ENCODE measurements at regions not wholly inside any gene's neighbourhood (a gene's known extent, or its start where the extent isn't known, plus 50 kb on each side); places are given as distances from the start of the nearest gene placed in this dataset.

DNA sequence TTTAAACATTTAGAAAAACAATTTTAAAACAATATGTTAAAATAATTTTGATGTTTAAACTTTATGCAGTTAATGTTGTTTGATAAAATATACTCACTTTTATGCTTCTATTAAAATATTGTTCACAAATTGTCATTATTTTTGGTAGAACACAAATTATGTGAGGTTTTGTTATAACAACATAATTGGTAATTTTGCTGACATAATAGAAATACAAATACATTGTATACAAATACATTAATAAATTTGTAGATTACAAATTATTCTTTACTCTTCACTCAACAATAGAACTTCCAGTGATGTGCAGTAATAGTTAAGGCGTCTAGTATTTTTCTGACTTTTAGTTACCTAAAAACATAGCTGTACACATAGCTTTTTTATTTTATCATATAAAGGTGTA, 1472.4 kb upstream of the ADGRL3 start:
- TF ChIP-seq CTCF (IDR thresholded peaks at IDR 0.05; ENCODE audit: insufficient read depth, low read depth, low read length, missing control alignments): no peak
- H3K4me3 ChIP-seq (ENCODE audit: low read length): no peak overlapping the region
- no peak for DNase-seq (ENCODE audit: low read depth)

- no peak for TF ChIP-seq CTCF (IDR thresholded peaks at IDR 0.05; ENCODE audit: insufficient read depth, low read depth, low read length, missing control alignments)
- H3K4me3 ChIP-seq (ENCODE audit: low read length): no peak overlapping the region
- DNase-seq (ENCODE audit: low read depth): no peak
Observed at GRCh38 chr4:59728496-59728895, 1471.6 kb upstream of the ADGRL3 start.

DNA sequence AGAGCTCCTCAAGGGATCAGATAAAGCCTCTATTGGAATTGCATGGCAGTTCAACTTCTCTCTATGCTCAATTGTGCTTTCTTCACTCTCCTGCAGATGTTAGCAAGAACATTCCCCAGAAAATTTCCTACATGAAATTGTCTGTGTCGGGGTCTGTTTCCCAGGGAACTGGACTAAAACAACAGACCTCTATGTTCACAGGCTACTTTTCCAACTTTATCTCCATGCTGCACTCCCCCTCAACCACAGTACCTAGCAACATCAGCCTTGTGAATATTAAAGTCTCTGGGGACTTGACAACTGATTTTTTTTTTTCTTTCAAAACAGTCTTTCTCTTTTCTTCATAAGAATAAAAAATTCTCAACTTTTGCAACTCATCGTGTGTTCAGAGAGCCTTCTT, 1470.8 kb upstream of the ADGRL3 start:
- no peak for TF ChIP-seq CTCF (IDR thresholded peaks at IDR 0.05; ENCODE audit: insufficient read depth, low read depth, low read length, missing control alignments)
- no peak for DNase-seq (ENCODE audit: low read depth)
- no peak overlapping the region for H3K4me3 ChIP-seq (ENCODE audit: low read length)

- no peak for TF ChIP-seq CTCF (IDR thresholded peaks at IDR 0.05; ENCODE audit: insufficient read depth, low read depth, low read length, missing control alignments)
- no peak overlapping the region for H3K4me3 ChIP-seq (ENCODE audit: low read length)
- DNase-seq (ENCODE audit: low read depth): no peak
Observed at GRCh38 chr4:59748433-59748832, 1451.7 kb upstream of the ADGRL3 start.

GRCh38 chr4:59759082-59759825, 1440.9 kb upstream of the ADGRL3 start:
- H3K4me3 ChIP-seq (ENCODE audit: low read length): no peak overlapping the region
- no peak for DNase-seq (ENCODE audit: low read depth)
- TF ChIP-seq CTCF (IDR thresholded peaks at IDR 0.05; ENCODE audit: insufficient read depth, low read depth, low read length, missing control alignments): no peak

DNA sequence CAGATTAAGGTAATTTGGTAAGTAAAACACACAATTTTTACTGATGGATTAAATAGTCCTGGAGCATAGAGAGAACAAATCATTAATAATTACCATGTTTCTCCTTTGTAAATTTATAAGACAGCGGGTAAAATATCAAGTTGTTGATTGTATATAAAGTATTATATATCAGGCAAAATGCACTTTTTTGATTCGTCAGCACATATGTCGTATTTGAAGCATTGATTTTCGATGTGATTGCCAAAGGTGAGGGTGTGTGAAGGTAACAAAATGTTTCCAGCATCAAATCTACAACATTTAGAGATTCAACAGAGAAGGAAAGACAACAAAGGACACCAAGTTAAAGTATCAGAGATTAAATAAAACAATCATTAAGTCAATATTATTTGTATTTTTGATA, 1437.8 kb upstream of the ADGRL3 start:
- no peak for TF ChIP-seq CTCF (IDR thresholded peaks at IDR 0.05; ENCODE audit: insufficient read depth, low read depth, low read length, missing control alignments)

More for the DNA sequence above, 1437.8 kb upstream of the ADGRL3 start:
- no peak overlapping the region for H3K4me3 ChIP-seq (ENCODE audit: low read length)
- no peak for DNase-seq (ENCODE audit: low read depth)
